C4-2B (cell line): ENCODE measurements at regions not wholly inside any gene's neighbourhood (a gene's known extent, or its start where the extent isn't known, plus 50 kb on each side); places are given as distances from the start of the nearest gene placed in this dataset.

Experiments
- CTCF ChIP-seq: fragments of 450-650 bp; conservative IDR thresholded peaks from 2 replicates; pipeline ENCODE4 v1.5.1; 2017; ENCODE audit warnings: mild to moderate bottlenecking
- ZFX ChIP-seq: fragments of 450-650 bp; IDR thresholded peaks from 2 replicates; pipeline ENCODE4 v1.6.1; 2017

- TF ChIP-seq CTCF (no peak), ZFX (no peak)
Measured at GRCh38 chr1:30650038-30650967, 73.1 kb downstream of the MATN1 start.
